Upper lobe of left lung (tissue), 6 donors: ENCODE measurements at regions not wholly inside any gene's neighbourhood (a gene's known extent, or its start where the extent isn't known, plus 50 kb on each side); places are given as distances from the start of the nearest gene placed in this dataset.

ENCODE experiments used
- ATAC-seq, 2 donors: fragments of 200-7000 bp; cut with Tn5 transposase; one replicate each; pipeline ENCODE4 v1.9.1; 2022; ENCODE audit warnings: mild to moderate bottlenecking in 2 of 2, moderate library complexity in 2 of 2; ENCODE audit not compliant: low FRiP score in 2 of 2
- DNase-seq, 2 donors: peaks; one replicate each; pipeline ENCODE4 v3.0.0-alpha.2; 2019 to 2020
- H3K27ac ChIP-seq, 4 donors: fragments of 200-600 bp; sonication (generic); one replicate each; pipeline ENCODE4 v1.5.1; 2016 to 2019
- H3K27me3 ChIP-seq, 4 donors: fragments of 200-600 bp; sonication (generic); one replicate each; pipeline ENCODE4 v1.5.1; 2017 to 2019
- H3K36me3 ChIP-seq, 4 donors: fragments of 200-600 bp; sonication (generic); one replicate each; pipeline ENCODE4 v1.5.1; 2016 to 2019
- H3K4me1 ChIP-seq, 4 donors: fragments of 200-600 bp; sonication (generic); one replicate each; pipeline ENCODE4 v1.5.1; 2018 to 2019
- H3K4me3 ChIP-seq, 4 donors: fragments of 200-600 bp; sonication (generic); one replicate each; pipeline ENCODE4 v1.5.1; 2017 to 2019; ENCODE audit warnings: mild to moderate bottlenecking in 2 of 4, moderate library complexity in 1 of 4
- H3K9me3 ChIP-seq, 4 donors: fragments of 200-600 bp; sonication (generic); one replicate each; pipeline ENCODE4 v1.5.1; 2018 to 2019
- CTCF ChIP-seq, 6 experiments: fragments of 450-650 bp in 4 of 6; fragments of 200-600 bp in 2 of 6; sonication (generic) in 2 of 6; IDR thresholded peaks; one replicate each; pipeline ENCODE4 v1.5.1; 2016 to 2019; ENCODE audit warnings: antibody characterized with exemption in 6 of 6
- EP300 ChIP-seq, 4 donors: sonication (generic); formaldehyde crosslinking; IDR thresholded peaks; one replicate each; pipeline ENCODE4 v1.5.1; 2017; ENCODE audit warnings: antibody characterized with exemption in 4 of 4, control low read depth in 2 of 4
- POLR2A ChIP-seq, 4 donors: fragments of 450-650 bp; IDR thresholded peaks; one replicate each; pipeline ENCODE4 v1.5.1; 2016 to 2017; ENCODE audit warnings: antibody characterized with exemption in 4 of 4, mild to moderate bottlenecking in 2 of 4
- POLR2AphosphoS5 ChIP-seq, 2 donors: sonication (generic); formaldehyde crosslinking; IDR thresholded peaks; one replicate each; pipeline ENCODE4 v1.5.1; 2017; ENCODE audit warnings: antibody characterized with exemption in 2 of 2
- WGBS, 2 donors: methylation state at CpG; one replicate each; pipeline ENCODE4 v1.1.5; 2017 to 2018; 5-methylcytosine and 5-hydroxymethylcytosine counted together
- donor health status: DM: no; HTN: no; CAD: no; lungs with moderate emphysema.
- donor health status: DM: no; HTN: yes; CAD: no; lungs with severe emphysema.

GRCh38 chr13:33973194-33973593 lies 155.2 kb downstream of the RFC3 start:
- no peak for ATAC-seq
- H3K27ac ChIP-seq: no peak overlapping the region
- no peaks in the 10 kb centered on the region for H3K4me1 ChIP-seq
- 84 to 92% methylated on average over 3 of the region's 3 CpGs for WGBS, 2 donors
- no peak overlapping the region for H3K4me3 ChIP-seq
- TF ChIP-seq POLR2A (IDR thresholded peaks at IDR 0.05): no peak
- no peak for TF ChIP-seq CTCF (IDR thresholded peaks at IDR 0.05)
- no peak for TF ChIP-seq EP300 (IDR thresholded peaks at IDR 0.05)
- no peak for TF ChIP-seq POLR2AphosphoS5 (IDR thresholded peaks at IDR 0.05)
- no peaks in the 10 kb centered on the region for H3K9me3 ChIP-seq
- no peak for DNase-seq
- H3K27me3 ChIP-seq: no peaks in the 10 kb centered on the region
- H3K36me3 ChIP-seq: no peaks in the 10 kb centered on the region

- no peak for TF ChIP-seq POLR2A (IDR thresholded peaks at IDR 0.05)
- TF ChIP-seq CTCF (IDR thresholded peaks at IDR 0.05): no peak
- no peak for TF ChIP-seq POLR2AphosphoS5 (IDR thresholded peaks at IDR 0.05)
- no peak for TF ChIP-seq EP300 (IDR thresholded peaks at IDR 0.05)
- Histone ChIP-seq H3K9me3 (no peaks in the 10 kb centered on the region), H3K27me3 (no peaks in the 10 kb centered on the region), H3K4me1 (no peaks in the 10 kb centered on the region), H3K4me3 (no peak overlapping the region), H3K27ac (no peak overlapping the region), H3K36me3 (no peaks in the 10 kb centered on the region)
- WGBS, 2 donors: 87 to 95% methylated on average over 4 of the region's 4 CpGs
- no peak for DNase-seq
- ATAC-seq: no peak
Observed at GRCh38 chr13:33976965-33977364, 159.0 kb downstream of the RFC3 start.

GRCh38 chr13:33978653-33979052 lies 160.7 kb downstream of the RFC3 start:
- ATAC-seq (no peak), DNase-seq (no peak)
- Histone ChIP-seq H3K4me1 (no peaks in the 10 kb centered on the region), H3K27ac (no peak overlapping the region), H3K9me3 (no peaks in the 10 kb centered on the region), H3K36me3 (no peaks in the 10 kb centered on the region), H3K4me3 (no peak overlapping the region), H3K27me3 (no peaks in the 10 kb centered on the region)
- 67 to 80% methylated on average over 3 of the region's 3 CpGs for WGBS, 2 donors
- TF ChIP-seq CTCF (IDR thresholded peaks at IDR 0.05) (no peak), EP300 (IDR thresholded peaks at IDR 0.05) (no peak), POLR2A (IDR thresholded peaks at IDR 0.05) (no peak), POLR2AphosphoS5 (IDR thresholded peaks at IDR 0.05) (no peak)

- Histone ChIP-seq H3K27me3 (no peaks in the 10 kb centered on the region), H3K27ac (no peak overlapping the region), H3K4me1 (no peaks in the 10 kb centered on the region), H3K36me3 (no peaks in the 10 kb centered on the region), H3K9me3 (no peaks in the 10 kb centered on the region), H3K4me3 (no peak overlapping the region)
- 50 to 52% methylated on average over 2 of the region's 2 CpGs for WGBS, 2 donors
- DNase-seq (no peak), ATAC-seq (no peak)
- TF ChIP-seq POLR2A (IDR thresholded peaks at IDR 0.05) (no peak), POLR2AphosphoS5 (IDR thresholded peaks at IDR 0.05) (no peak), EP300 (IDR thresholded peaks at IDR 0.05) (no peak), CTCF (IDR thresholded peaks at IDR 0.05) (no peak)
Observed at GRCh38 chr13:33992881-33993336, 175.0 kb downstream of the RFC3 start.

GRCh38 chr13:33994198-33994597 lies 176.2 kb downstream of the RFC3 start:
- H3K4me1 ChIP-seq: no peaks in the 10 kb centered on the region
- no peak overlapping the region for H3K27ac ChIP-seq
- ATAC-seq: no peak
- no peak for TF ChIP-seq EP300 (IDR thresholded peaks at IDR 0.05)
- no peak for TF ChIP-seq POLR2A (IDR thresholded peaks at IDR 0.05)
- TF ChIP-seq CTCF (IDR thresholded peaks at IDR 0.05): no peak
- no peak for TF ChIP-seq POLR2AphosphoS5 (IDR thresholded peaks at IDR 0.05)
- H3K9me3 ChIP-seq: no peaks in the 10 kb centered on the region
- no peaks in the 10 kb centered on the region for H3K36me3 ChIP-seq
- DNase-seq: no peak
- 86 to 91% methylated on average over 3 of the region's 3 CpGs for WGBS, 2 donors
- H3K4me3 ChIP-seq: no peak overlapping the region
- no peaks in the 10 kb centered on the region for H3K27me3 ChIP-seq
